NCI-H446 treated with DMSO at 0.1 percent for 48 hours (cell line): ENCODE measurements at regions not wholly inside any gene's neighbourhood (a gene's known extent, or its start where the extent isn't known, plus 50 kb on each side); places are given as distances from the start of the nearest gene placed in this dataset.

Source experiments
- DNase-seq: peaks from one replicate; lab custom pipeline; 2025; lab: John Stamatoyannopoulos, UW

- no peak for DNase-seq
Measured at GRCh38 chr17:63382136-63382535, 64.0 kb downstream of the CYB561 start.
